ENCODE measurements at regions not wholly inside any gene's neighbourhood (a gene's known extent, or its start where the extent isn't known, plus 50 kb on each side); places are given as distances from the start of the nearest gene placed in this dataset.

- TF ChIP-seq, protein P1, sequence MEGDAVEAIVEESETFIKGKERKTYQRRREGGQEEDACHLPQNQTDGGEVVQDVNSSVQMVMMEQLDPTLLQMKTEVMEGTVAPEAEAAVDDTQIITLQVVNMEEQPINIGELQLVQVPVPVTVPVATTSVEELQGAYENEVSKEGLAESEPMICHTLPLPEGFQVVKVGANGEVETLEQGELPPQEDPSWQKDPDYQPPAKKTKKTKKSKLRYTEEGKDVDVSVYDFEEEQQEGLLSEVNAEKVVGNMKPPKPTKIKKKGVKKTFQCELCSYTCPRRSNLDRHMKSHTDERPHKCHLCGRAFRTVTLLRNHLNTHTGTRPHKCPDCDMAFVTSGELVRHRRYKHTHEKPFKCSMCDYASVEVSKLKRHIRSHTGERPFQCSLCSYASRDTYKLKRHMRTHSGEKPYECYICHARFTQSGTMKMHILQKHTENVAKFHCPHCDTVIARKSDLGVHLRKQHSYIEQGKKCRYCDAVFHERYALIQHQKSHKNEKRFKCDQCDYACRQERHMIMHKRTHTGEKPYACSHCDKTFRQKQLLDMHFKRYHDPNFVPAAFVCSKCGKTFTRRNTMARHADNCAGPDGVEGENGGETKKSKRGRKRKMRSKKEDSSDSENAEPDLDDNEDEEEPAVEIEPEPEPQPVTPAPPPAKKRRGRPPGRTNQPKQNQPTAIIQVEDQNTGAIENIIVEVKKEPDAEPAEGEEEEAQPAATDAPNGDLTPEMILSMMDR (IDR thresholded peaks at IDR 0.05; ENCODE audit: insufficient read depth, low read depth, low read length), result no peak
- DNase-seq (ENCODE audit: low read depth), result no peak
- ChIA-PET POLR2A (no interaction called here), CTCF (no interaction called here)
- peaks cover 8% of the 10 kb centered on the region; the same call in 1 of the 2 replicates for H3K27me3 ChIP-seq (ENCODE audit: control insufficient read depth, insufficient read depth, low read length)
- H3K4me3 ChIP-seq (ENCODE audit: low read depth, low read length), result no peak overlapping the region
- no peaks in the 10 kb centered on the region for H3K36me3 ChIP-seq (ENCODE audit: control insufficient read depth, insufficient read depth, low read length)
Measured at GRCh38 chr5:135108992-135109391, 75.0 kb upstream of the PITX1 start.

DNA sequence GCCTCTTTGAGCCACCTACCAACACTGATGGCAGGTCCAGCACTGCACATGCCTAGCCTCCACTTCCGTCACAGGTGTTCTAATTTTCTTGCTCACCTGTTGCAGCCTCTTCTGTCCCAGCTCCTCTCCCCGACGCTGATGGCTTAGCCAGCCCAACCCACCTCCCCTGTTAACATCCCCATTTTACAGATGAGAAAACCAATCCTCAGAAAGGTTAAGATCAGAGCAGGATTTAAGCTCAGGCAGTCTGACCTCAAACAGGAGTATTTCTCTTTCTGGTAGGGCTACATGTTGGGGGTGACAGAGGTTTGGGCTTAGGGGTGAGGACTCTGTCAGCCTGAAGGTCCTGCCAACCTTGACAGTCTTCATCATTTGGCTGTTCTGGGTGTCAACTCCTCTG is 74.5 kb upstream of the PITX1 start:
- Histone ChIP-seq H3K36me3 (ENCODE audit: control insufficient read depth, insufficient read depth, low read length) (no peaks in the 10 kb centered on the region), H3K27me3 (ENCODE audit: control insufficient read depth, insufficient read depth, low read length) (peaks cover 8% of the 10 kb centered on the region; the same call in 1 of the 2 replicates), H3K4me3 (ENCODE audit: low read depth, low read length) (no peak overlapping the region)
- CTCF ChIA-PET, result no interaction called here
- no peak for DNase-seq (ENCODE audit: low read depth)
- POLR2A ChIA-PET, result no interaction called here
- TF ChIP-seq, protein P1 (IDR thresholded peaks at IDR 0.05; ENCODE audit: insufficient read depth, low read depth, low read length), result no peak

DNA sequence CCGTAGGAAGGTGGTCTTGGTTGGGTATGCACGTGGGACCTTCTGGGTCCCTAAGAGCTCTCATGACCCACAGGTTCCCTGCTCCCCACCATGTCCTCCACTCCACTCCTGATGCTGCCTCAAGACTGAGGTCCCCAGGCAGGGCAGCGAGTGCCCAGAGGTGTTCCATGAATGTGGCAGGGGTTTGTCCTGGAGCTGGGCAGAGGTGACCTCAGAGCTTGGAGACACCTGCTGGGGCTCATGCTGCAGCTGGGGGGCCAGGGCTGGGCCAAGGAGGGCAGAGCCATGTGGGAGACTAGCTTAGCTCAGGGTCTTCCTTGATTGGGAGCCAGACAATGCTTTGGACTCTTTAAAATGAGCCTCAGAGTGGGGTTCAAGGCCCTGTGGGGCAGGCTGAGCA is 74.0 kb upstream of the PITX1 start:
- TF ChIP-seq, protein P1 (IDR thresholded peaks at IDR 0.05; ENCODE audit: insufficient read depth, low read depth, low read length), result no peak
- Histone ChIP-seq H3K4me3 (ENCODE audit: low read depth, low read length) (no peak overlapping the region), H3K36me3 (ENCODE audit: control insufficient read depth, insufficient read depth, low read length) (no peaks in the 10 kb centered on the region), H3K27me3 (ENCODE audit: control insufficient read depth, insufficient read depth, low read length) (peaks cover 8% of the 10 kb centered on the region; the same call in 1 of the 2 replicates)
- ChIA-PET CTCF (no interaction called here), POLR2A (no interaction called here)
- no peak for DNase-seq (ENCODE audit: low read depth)

DNA sequence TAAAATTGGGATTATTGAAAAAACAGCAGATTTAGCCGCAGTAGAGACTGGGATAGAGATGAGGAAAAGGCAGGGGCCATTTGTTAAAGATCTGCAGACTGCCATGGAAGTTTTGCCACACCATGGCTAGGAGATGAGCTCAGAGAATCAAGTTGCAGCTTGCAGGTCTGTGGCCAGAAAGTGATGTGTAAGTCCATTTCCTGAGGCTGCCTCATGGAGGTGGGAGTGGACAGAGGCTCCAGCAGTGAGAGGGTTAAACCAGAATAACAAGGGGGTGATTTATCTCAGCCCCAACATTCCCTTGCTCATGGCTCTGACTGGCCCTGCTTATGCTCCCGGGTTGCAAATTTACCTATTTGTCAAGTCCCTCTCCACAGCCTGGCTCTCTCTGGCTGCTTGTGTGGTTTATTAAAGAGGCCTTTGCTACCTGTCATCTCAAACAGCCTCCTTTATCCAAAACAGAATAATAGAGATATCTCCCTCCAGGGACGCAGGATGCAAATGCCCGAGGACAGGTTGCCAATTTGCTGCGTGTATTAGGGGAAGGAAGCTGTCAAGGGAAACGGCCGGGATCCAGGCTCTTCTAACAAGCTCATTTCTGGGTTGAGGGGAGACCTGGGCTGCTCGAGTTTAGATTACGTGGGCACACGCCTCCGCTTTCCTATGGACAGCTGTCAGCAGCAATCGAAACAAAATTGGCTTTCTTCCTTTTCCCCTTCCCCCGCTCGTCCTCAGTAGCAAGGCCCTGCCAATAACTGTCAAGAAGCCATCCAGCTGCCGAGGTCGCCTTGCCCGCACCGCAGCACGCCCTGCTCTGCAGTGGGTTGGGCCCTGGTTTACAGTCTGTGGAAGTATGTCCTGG is 72.8 kb upstream of the PITX1 start:
- POLR2A ChIA-PET, result no interaction called here
- CTCF ChIA-PET, result no interaction called here
- H3K27me3 ChIP-seq (ENCODE audit: control insufficient read depth, insufficient read depth, low read length), result peaks cover 8% of the 10 kb centered on the region; the same call in 1 of the 2 replicates
- no peak overlapping the region for H3K4me3 ChIP-seq (ENCODE audit: low read depth, low read length)
- DNase-seq (ENCODE audit: low read depth), result no peak
- TF ChIP-seq, protein P1 (IDR thresholded peaks at IDR 0.05; ENCODE audit: insufficient read depth, low read depth, low read length), result no peak
- H3K36me3 ChIP-seq (ENCODE audit: control insufficient read depth, insufficient read depth, low read length), result no peaks in the 10 kb centered on the region

- ChIA-PET POLR2A (no interaction called here), CTCF (no interaction called here)
- Histone ChIP-seq H3K4me3 (ENCODE audit: low read depth, low read length) (no peak overlapping the region), H3K36me3 (ENCODE audit: control insufficient read depth, insufficient read depth, low read length) (no peaks in the 10 kb centered on the region), H3K27me3 (ENCODE audit: control insufficient read depth, insufficient read depth, low read length) (peaks cover 3% of the 10 kb centered on the region; the same call in 1 of the 2 replicates)
- TF ChIP-seq, protein P1 (IDR thresholded peaks at IDR 0.05; ENCODE audit: insufficient read depth, low read depth, low read length), result no peak
- DNase-seq (ENCODE audit: low read depth), result no peak
Measured at GRCh38 chr5:135106136-135106535, 72.1 kb upstream of the PITX1 start.

Data from BJ (cell line).